ENCODE measurements at regions not wholly inside any gene's neighbourhood (a gene's known extent, or its start where the extent isn't known, plus 50 kb on each side); places are given as distances from the start of the nearest gene placed in this dataset.

GRCh38 chr13:67623630-67624029 lies 393.5 kb upstream of the PCDH9 start:
- DNase-seq (ENCODE audit: low spot score) = no peak
- H3K27ac Mint-ChIP-seq (ENCODE audit: unreplicated experiment) = no peak overlapping the region
- H3K36me3 Mint-ChIP-seq (ENCODE audit: low read depth) = no peaks in the 10 kb centered on the region
- no peaks in the 10 kb centered on the region for H3K9me3 Mint-ChIP-seq (ENCODE audit: low read depth)
- peaks cover 24% of the 10 kb centered on the region for H3K4me1 Mint-ChIP-seq (ENCODE audit: low read depth)
- no peaks in the 10 kb centered on the region for H3K27me3 Mint-ChIP-seq (ENCODE audit: low read depth)
- TF ChIP-seq CTCF (IDR thresholded peaks at IDR 0.05) = no peak
- no peak overlapping the region for H3K4me3 Mint-ChIP-seq (ENCODE audit: unreplicated experiment)

GRCh38 chr13:67620665-67621064 lies 390.5 kb upstream of the PCDH9 start:
- Mint-ChIP-seq H3K4me3 (ENCODE audit: unreplicated experiment) (no peak overlapping the region), H3K36me3 (ENCODE audit: low read depth) (no peaks in the 10 kb centered on the region), H3K9me3 (ENCODE audit: low read depth) (no peaks in the 10 kb centered on the region), H3K27me3 (ENCODE audit: low read depth) (no peaks in the 10 kb centered on the region), H3K27ac (ENCODE audit: unreplicated experiment) (peak overlapping the region; percentile 92), H3K4me1 (ENCODE audit: low read depth) (peaks cover 28% of the 10 kb centered on the region)
- DNase-seq (ENCODE audit: low spot score) = no peak
- no peak for TF ChIP-seq CTCF (IDR thresholded peaks at IDR 0.05)

- H3K9me3 Mint-ChIP-seq (ENCODE audit: low read depth) = no peaks in the 10 kb centered on the region
- peaks cover 28% of the 10 kb centered on the region for H3K4me1 Mint-ChIP-seq (ENCODE audit: low read depth)
- no peak for DNase-seq (ENCODE audit: low spot score)
- peak overlapping the region; percentile 92 for H3K27ac Mint-ChIP-seq (ENCODE audit: unreplicated experiment)
- no peak overlapping the region for H3K4me3 Mint-ChIP-seq (ENCODE audit: unreplicated experiment)
- H3K36me3 Mint-ChIP-seq (ENCODE audit: low read depth) = no peaks in the 10 kb centered on the region
- H3K27me3 Mint-ChIP-seq (ENCODE audit: low read depth) = no peaks in the 10 kb centered on the region
- TF ChIP-seq CTCF (IDR thresholded peaks at IDR 0.05) = peak; percentile 32
Observed at GRCh38 chr13:67619995-67620380, 389.9 kb upstream of the PCDH9 start.

GRCh38 chr13:67619351-67619994 lies 389.3 kb upstream of the PCDH9 start:
- DNase-seq (ENCODE audit: low spot score) = no peak

GRCh38 chr13:67614579-67614978 lies 384.4 kb upstream of the PCDH9 start:
- Mint-ChIP-seq H3K27ac (ENCODE audit: unreplicated experiment) (no peak overlapping the region), H3K4me3 (ENCODE audit: unreplicated experiment) (no peak overlapping the region), H3K9me3 (ENCODE audit: low read depth) (no peaks in the 10 kb centered on the region), H3K27me3 (ENCODE audit: low read depth) (no peaks in the 10 kb centered on the region), H3K4me1 (ENCODE audit: low read depth) (peaks cover 13% of the 10 kb centered on the region), H3K36me3 (ENCODE audit: low read depth) (no peaks in the 10 kb centered on the region)
- DNase-seq (ENCODE audit: low spot score) = no peak
- TF ChIP-seq CTCF (IDR thresholded peaks at IDR 0.05) = no peak

More at GRCh38 chr13:67619351-67619994, 389.3 kb upstream of the PCDH9 start:
- no peaks in the 10 kb centered on the region for H3K36me3 Mint-ChIP-seq (ENCODE audit: low read depth)
- peaks cover 28% of the 10 kb centered on the region for H3K4me1 Mint-ChIP-seq (ENCODE audit: low read depth)
- TF ChIP-seq CTCF (IDR thresholded peaks at IDR 0.05) = no peak
- H3K9me3 Mint-ChIP-seq (ENCODE audit: low read depth) = no peaks in the 10 kb centered on the region
- H3K4me3 Mint-ChIP-seq (ENCODE audit: unreplicated experiment) = peak overlapping the region; percentile 21
- H3K27me3 Mint-ChIP-seq (ENCODE audit: low read depth) = no peaks in the 10 kb centered on the region
- H3K27ac Mint-ChIP-seq (ENCODE audit: unreplicated experiment) = peak overlapping the region; percentile 92
